Small intestine (tissue), 7 donors: ENCODE measurements at regions not wholly inside any gene's neighbourhood (a gene's known extent, or its start where the extent isn't known, plus 50 kb on each side); places are given as distances from the start of the nearest gene placed in this dataset.

Experiments used
- DNase-seq, 2 donors: peaks; one replicate each; pipeline versions ENCODE4 v3.0.0 to v3.0.0-alpha.2; 2013
- FAIRE-seq: peaks from 2 replicates; lab custom pipeline; 2012; peaks lifted over from hg19 to GRCh38; lab: Jason Lieb, UNC
- H3K27ac ChIP-seq, 3 donors: one replicate each; pipeline ENCODE4 v1.5.1; 2013; ENCODE audit warnings: low read length in 2 of 3, mild to moderate bottlenecking in 2 of 3, control low read depth in 1 of 3, inconsistent platforms in 1 of 3, low read depth in 1 of 3, moderate library complexity in 1 of 3
- H3K27me3 ChIP-seq, 3 donors: one replicate each; pipeline ENCODE4 v1.6.1; 2013; ENCODE audit warnings: low read length in 3 of 3, inconsistent platforms in 1 of 3; ENCODE audit not compliant: control insufficient read depth in 3 of 3, insufficient read depth in 3 of 3
- H3K36me3 ChIP-seq, 3 donors: one replicate each; pipeline ENCODE4 v1.6.1; 2013; ENCODE audit warnings: low read length in 3 of 3, inconsistent platforms in 1 of 3, low read depth in 1 of 3, mild to moderate bottlenecking in 1 of 3, moderate library complexity in 1 of 3; ENCODE audit not compliant: control insufficient read depth in 3 of 3, insufficient read depth in 2 of 3
- H3K4me1 ChIP-seq, 3 donors: one replicate each; pipeline ENCODE4 v1.6.1; 2013; ENCODE audit warnings: low read length in 2 of 3, inconsistent platforms in 1 of 3, low read depth in 1 of 3, mild to moderate bottlenecking in 1 of 3, moderate library complexity in 1 of 3; ENCODE audit not compliant: control insufficient read depth in 3 of 3, insufficient read depth in 2 of 3
- H3K4me3 ChIP-seq, 3 donors: one replicate each; pipeline ENCODE4 v1.5.1; 2013; ENCODE audit warnings: low read length in 3 of 3, control low read depth in 1 of 3, inconsistent platforms in 1 of 3, low read depth in 1 of 3, mild to moderate bottlenecking in 1 of 3, moderate library complexity in 1 of 3
- H3K9me3 ChIP-seq, 2 donors: one replicate each; pipeline ENCODE4 v1.6.1; 2013; ENCODE audit warnings: low read depth in 1 of 2, low read length in 1 of 2; ENCODE audit not compliant: control insufficient read depth in 2 of 2, insufficient read depth in 1 of 2
- WGBS, 3 donors: extraction: QIAGEN DNeasy Blood & Tissue Kit; methylation state at CpG; one replicate each; pipeline ENCODE4 v1.1.7; 2013; 5-methylcytosine and 5-hydroxymethylcytosine counted together
- donor health status: healthy with polysubstance abuse.
- donor health status: control.
- donor health status: control.
- donor health status: Bipolar disorder and iron deficiency.
- donor health status: healthy.

- H3K4me3 ChIP-seq, result no peak overlapping the region
- H3K36me3 ChIP-seq, result no peaks in the 10 kb centered on the region
- WGBS, 3 donors, result 84 to 97% (median 92%) methylated on average over 2 of the region's 2 CpGs
- H3K4me1 ChIP-seq, result no peaks in the 10 kb centered on the region
- no peaks in the 10 kb centered on the region for H3K9me3 ChIP-seq
- no peak for FAIRE-seq
- no peak for DNase-seq
- no peak overlapping the region for H3K27ac ChIP-seq
- H3K27me3 ChIP-seq, result peaks cover 0 to 2% (median 0%) of the 10 kb centered on the region in 3 donors
Measured at GRCh38 chr3:168219530-168219929, 123.8 kb upstream of the GOLIM4 start.

- no peaks in the 10 kb centered on the region for H3K36me3 ChIP-seq
- H3K27ac ChIP-seq, result no peak overlapping the region
- no peak overlapping the region for H3K4me3 ChIP-seq
- DNase-seq, result no peak
- 52 to 80% (median 57%) methylated on average over 2 of the region's 2 CpGs for WGBS, 3 donors
- no peak for FAIRE-seq
- H3K9me3 ChIP-seq, result no peaks in the 10 kb centered on the region
- no peaks in the 10 kb centered on the region for H3K4me1 ChIP-seq
- no peaks in the 10 kb centered on the region for H3K27me3 ChIP-seq
Measured at GRCh38 chr3:168218600-168218999, 122.9 kb upstream of the GOLIM4 start.

DNA sequence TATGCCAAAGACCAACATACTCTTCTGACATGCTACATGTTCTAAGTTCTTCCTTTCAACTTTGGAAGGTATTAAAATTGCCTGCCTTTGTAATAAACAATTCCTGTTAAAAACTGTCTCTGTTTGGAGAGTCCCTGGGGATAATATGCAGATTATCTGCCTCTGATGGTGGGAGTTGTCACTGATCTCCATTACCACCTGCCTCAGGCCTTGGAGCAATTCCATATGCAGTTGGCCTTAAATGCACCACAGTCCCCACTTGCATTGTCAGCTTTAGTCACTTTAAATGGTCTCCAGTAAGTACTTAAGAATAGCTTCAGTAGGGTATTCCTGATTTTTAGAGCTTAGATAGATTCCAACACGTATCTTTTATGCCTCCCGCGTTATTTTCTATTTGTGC is 121.1 kb upstream of the GOLIM4 start:
- no peak for FAIRE-seq

GRCh38 chr3:168213920-168214319 is 118.2 kb upstream of the GOLIM4 start:
- Histone ChIP-seq H3K27me3 (no peaks in the 10 kb centered on the region), H3K27ac (no peak overlapping the region), H3K9me3 (no peaks in the 10 kb centered on the region), H3K4me3 (no peak overlapping the region), H3K4me1 (no peaks in the 10 kb centered on the region), H3K36me3 (no peaks in the 10 kb centered on the region)
- DNase-seq, result peak in 1 of 2 donors; percentile 30
- FAIRE-seq, result no peak
- WGBS, 3 donors, result 37 to 64% (median 53%) methylated on average over 4 of the region's 4 CpGs

More for the DNA sequence above, 121.1 kb upstream of the GOLIM4 start:
- no peak overlapping the region for H3K4me3 ChIP-seq
- H3K9me3 ChIP-seq, result no peaks in the 10 kb centered on the region
- no peaks in the 10 kb centered on the region for H3K36me3 ChIP-seq
- WGBS, 3 donors, result 92 to 95% (median 93%) methylated on average over 3 of the region's 3 CpGs
- H3K27me3 ChIP-seq, result no peaks in the 10 kb centered on the region
- no peak for DNase-seq
- no peak overlapping the region for H3K27ac ChIP-seq
- H3K4me1 ChIP-seq, result no peaks in the 10 kb centered on the region

DNA sequence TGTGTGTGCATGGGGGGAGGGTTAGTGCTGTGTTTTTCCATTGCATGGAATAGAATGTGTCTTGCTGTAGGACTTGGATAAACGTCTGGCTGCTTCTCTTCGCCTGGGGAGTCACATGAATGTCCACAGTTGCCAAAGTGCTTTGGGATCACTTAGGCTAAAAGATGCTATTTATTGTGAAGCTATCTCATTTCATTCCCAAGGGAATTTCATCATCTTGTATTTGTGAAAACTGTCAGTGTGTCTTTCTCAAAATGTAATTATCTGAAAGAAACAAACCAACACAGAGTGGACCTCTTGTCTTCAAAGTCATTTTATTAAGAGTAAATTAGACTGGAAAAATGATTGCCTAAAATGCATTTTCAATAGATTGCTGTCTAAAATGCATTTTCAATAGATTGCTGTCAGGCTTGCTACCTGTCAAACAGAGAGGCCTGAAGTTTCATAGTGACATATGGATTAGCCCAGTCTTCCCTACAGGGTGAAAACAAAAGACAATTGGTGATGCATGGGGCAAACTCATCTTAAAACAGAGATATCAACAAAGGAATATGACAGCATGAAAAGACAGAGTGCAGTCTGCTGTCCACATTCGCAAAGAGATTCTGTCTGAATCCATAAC is 117.1 kb upstream of the GOLIM4 start:
- DNase-seq (no peak), FAIRE-seq (no peak)
- Histone ChIP-seq H3K27me3 (no peaks in the 10 kb centered on the region), H3K27ac (no peak overlapping the region), H3K4me1 (no peaks in the 10 kb centered on the region), H3K36me3 (no peaks in the 10 kb centered on the region), H3K4me3 (no peak overlapping the region), H3K9me3 (no peaks in the 10 kb centered on the region)
- 67 to 94% (median 79%) methylated on average over 3 of the region's 3 CpGs for WGBS, 3 donors

DNA sequence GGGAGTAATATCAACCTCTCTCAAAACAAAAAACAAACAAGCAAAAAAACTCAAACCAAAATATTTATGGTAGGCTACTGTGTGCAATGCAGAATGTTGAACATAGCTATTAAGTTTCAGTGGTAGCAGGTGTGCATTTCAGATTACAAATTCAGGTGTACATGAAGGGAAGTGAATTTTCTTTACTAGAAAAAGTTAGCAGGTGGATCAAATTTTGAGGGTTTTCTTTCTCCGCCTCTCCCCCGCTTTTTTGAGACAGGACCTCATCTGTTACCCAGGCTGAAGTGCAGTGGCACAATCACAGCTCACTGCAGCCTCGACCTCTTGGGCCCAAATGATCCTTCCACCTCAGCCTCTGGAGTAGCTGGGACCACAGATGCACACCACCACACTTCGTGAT is 109.7 kb upstream of the GOLIM4 start:
- Histone ChIP-seq H3K36me3 (no peaks in the 10 kb centered on the region), H3K4me1 (no peaks in the 10 kb centered on the region), H3K27me3 (no peaks in the 10 kb centered on the region), H3K27ac (no peak overlapping the region), H3K4me3 (no peak overlapping the region), H3K9me3 (no peaks in the 10 kb centered on the region)
- DNase-seq (no peak), FAIRE-seq (no peak)
- 84 to 86% (median 84%) methylated on average over 4 of the region's 4 CpGs for WGBS, 3 donors

GRCh38 chr3:168197162-168197561 is 101.4 kb upstream of the GOLIM4 start:
- Histone ChIP-seq H3K36me3 (no peaks in the 10 kb centered on the region), H3K4me3 (no peak overlapping the region), H3K27me3 (peaks cover 0 to 2% (median 0%) of the 10 kb centered on the region in 3 donors), H3K27ac (no peak overlapping the region), H3K9me3 (no peaks in the 10 kb centered on the region), H3K4me1 (no peaks in the 10 kb centered on the region)
- 57 to 62% (median 59%) methylated on average over 3 of the region's 3 CpGs for WGBS, 3 donors
- DNase-seq (no peak), FAIRE-seq (no peak)

DNA sequence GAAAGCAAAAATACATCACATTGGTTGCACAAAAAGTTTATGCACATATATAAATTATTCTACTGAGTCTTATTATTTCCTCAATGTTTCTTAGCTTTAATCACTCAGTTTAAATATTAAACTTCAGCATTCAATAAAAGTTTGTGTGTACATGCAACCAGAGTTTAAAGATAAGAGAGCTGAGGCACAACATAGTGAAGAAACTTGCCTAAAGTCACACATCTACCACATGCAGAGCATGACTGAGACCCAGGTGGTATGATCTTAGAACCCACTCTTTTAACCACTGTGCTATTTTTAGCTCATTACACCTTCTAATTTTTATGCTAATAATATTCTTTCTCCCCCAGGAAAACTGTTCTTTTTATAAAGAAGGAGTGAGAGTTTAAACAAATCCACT is 96.1 kb upstream of the GOLIM4 start:
- H3K36me3 ChIP-seq, result no peaks in the 10 kb centered on the region
- H3K27ac ChIP-seq, result no peak overlapping the region
- no peaks in the 10 kb centered on the region for H3K27me3 ChIP-seq
- no peaks in the 10 kb centered on the region for H3K9me3 ChIP-seq
- DNase-seq (peak; percentile 26 to 38), FAIRE-seq (no peak)
- H3K4me1 ChIP-seq, result peaks cover 0 to 8% (median 3%) of the 10 kb centered on the region in 3 donors
- no peak overlapping the region for H3K4me3 ChIP-seq

DNA sequence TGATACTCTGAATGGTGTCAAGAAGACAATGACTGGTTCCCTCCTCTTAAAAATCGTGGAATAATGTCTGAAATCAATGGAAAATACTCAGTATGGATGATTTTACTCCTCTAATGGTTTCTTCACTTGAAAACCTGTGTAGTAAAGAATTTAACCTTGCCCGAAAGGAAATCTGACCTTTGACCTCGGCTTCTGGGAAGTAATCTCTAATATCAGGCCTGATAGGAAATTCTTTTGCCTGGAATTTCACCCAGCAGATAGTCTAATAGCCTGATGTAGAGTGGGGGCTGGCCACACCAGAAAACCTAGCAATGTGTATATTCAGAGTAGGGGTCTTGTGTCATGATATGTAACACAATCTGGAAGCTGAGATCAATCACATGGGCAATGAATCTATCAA is 91.5 kb upstream of the GOLIM4 start:
- Histone ChIP-seq H3K4me1 (peaks cover 0 to 12% (median 3%) of the 10 kb centered on the region in 3 donors), H3K27ac (no peak overlapping the region), H3K27me3 (no peaks in the 10 kb centered on the region), H3K4me3 (no peak overlapping the region), H3K36me3 (no peaks in the 10 kb centered on the region), H3K9me3 (no peaks in the 10 kb centered on the region)
- DNase-seq (peak in 1 of 2 donors; percentile 56), FAIRE-seq (no peak)
- 27 to 63% (median 40%) methylated on average over 3 of the region's 3 CpGs for WGBS, 3 donors
